Spleen (tissue), 11 donors: ENCODE measurements at regions not wholly inside any gene's neighbourhood (a gene's known extent, or its start where the extent isn't known, plus 50 kb on each side); places are given as distances from the start of the nearest gene placed in this dataset.

Source experiments
- DNase-seq: peaks from one replicate; pipeline ENCODE4 v3.0.0-alpha.2; 2020
- H3K27ac ChIP-seq, 8 donors: fragments of 200-600 bp; sonication (generic) in 7 of 8; 1 replicate in 4 of 8; 2 replicates in 4 of 8; pipeline versions ENCODE4 v1.5.0 to v1.8.0; 2016 to 2021; ENCODE audit warnings: inconsistent platforms in 4 of 8, mild to moderate bottlenecking in 4 of 8, moderate library complexity in 1 of 8
- H3K27me3 ChIP-seq, 7 donors: fragments of 200-600 bp; sonication (generic) in 6 of 7; replicated peaks in 1 of 7; 1 replicate in 4 of 7; 2 replicates in 3 of 7; pipeline versions ENCODE4 v1.5.0 to v1.8.0; 2016 to 2021; ENCODE audit warnings: inconsistent platforms in 3 of 7, mild to moderate bottlenecking in 1 of 7
- H3K36me3 ChIP-seq, 6 donors: fragments of 200-600 bp; sonication (generic) in 5 of 6; 1 replicate in 4 of 6; 2 replicates in 2 of 6; pipeline versions ENCODE4 v1.5.0 to v1.8.0; 2016 to 2021; ENCODE audit warnings: inconsistent platforms in 2 of 6
- H3K4me1 ChIP-seq, 6 donors: fragments of 200-600 bp; sonication (generic) in 5 of 6; 1 replicate in 3 of 6; 2 replicates in 3 of 6; pipeline versions ENCODE4 v1.5.0 to v1.8.0; 2016 to 2021; ENCODE audit warnings: inconsistent platforms in 3 of 6
- H3K4me3 ChIP-seq, 8 donors: fragments of 200-600 bp; sonication (generic) in 7 of 8; 1 replicate in 4 of 8; 2 replicates in 4 of 8; pipeline versions ENCODE4 v1.5.0 to v1.8.0; 2016 to 2021; ENCODE audit warnings: inconsistent platforms in 4 of 8, mild to moderate bottlenecking in 4 of 8, moderate library complexity in 2 of 8
- H3K9me3 ChIP-seq, 8 donors: fragments of 200-600 bp; sonication (generic) in 7 of 8; 1 replicate in 4 of 8; 2 replicates in 4 of 8; pipeline versions ENCODE4 v1.5.0 to v1.8.0; 2016 to 2021; ENCODE audit warnings: inconsistent platforms in 4 of 8
- CTCF ChIP-seq, 11 experiments: fragments of 200-600 bp in 7 of 11; fragments of 450-650 bp in 4 of 11; sonication (generic) in 4 of 11; IDR thresholded peaks in 8 of 11; conservative IDR thresholded peaks in 3 of 11; 1 replicate in 7 of 11; 2 replicates in 4 of 11; pipeline versions ENCODE4 v1.4.0 to v1.8.0; 2016 to 2021; ENCODE audit warnings: antibody characterized with exemption in 11 of 11, inconsistent platforms in 4 of 11, mild to moderate bottlenecking in 1 of 11
- POLR2A ChIP-seq, 3 donors: fragments of 450-650 bp; IDR thresholded peaks; one replicate each; pipeline ENCODE4 v1.5.1; 2017; ENCODE audit warnings: antibody characterized with exemption in 3 of 3, mild to moderate bottlenecking in 1 of 3
- POLR2AphosphoS5 ChIP-seq, 3 donors: sonication (generic); formaldehyde crosslinking; IDR thresholded peaks; one replicate each; pipeline ENCODE4 v1.5.1; 2017; ENCODE audit warnings: antibody characterized with exemption in 3 of 3
- WGBS, 5 donors: extraction: QIAGEN DNeasy Blood & Tissue Kit in 3 of 5; methylation state at CpG; one replicate each; pipeline versions ENCODE4 v1.1.5 to v1.1.7; 2013 to 2018; 5-methylcytosine and 5-hydroxymethylcytosine counted together
- intact Hi-C: fragments of 100-400 bp; cut with DNase I; formaldehyde crosslinking; loops from one replicate; pipeline ENCODE4 v1.15.0; 2023; ENCODE audit warnings: low total_unique reads
- donor health status: healthy with polysubstance abuse.
- donor health status: DM: no; HTN: no; CAD: no; lungs with moderate emphysema.
- donor health status: DM: no; HTN: no; CAD: no.
- donor health status: Bipolar disorder and iron deficiency.
- donor health status: healthy.
- donor health status: DM: no; HTN: no; CAD: no.
- donor health status: DM: yes; HTN: yes; CAD: no.

- DNase-seq: no peak
- H3K4me1 ChIP-seq: peaks cover 0 to 15% (median 0%) of the 10 kb centered on the region in 6 donors
- H3K36me3 ChIP-seq: no peaks in the 10 kb centered on the region
- H3K4me3 ChIP-seq: no peak overlapping the region
- 81 to 90% (median 85%) methylated on average over 18 of the region's 18 CpGs for WGBS, 5 donors
- intact Hi-C loops: no loop called here
- H3K27me3 ChIP-seq: peaks cover 0 to 22% (median 0%) of the 10 kb centered on the region in 7 donors
- TF ChIP-seq POLR2AphosphoS5 (IDR thresholded peaks at IDR 0.05) (no peak), POLR2A (IDR thresholded peaks at IDR 0.05) (no peak), CTCF (IDR thresholded peaks at IDR 0.05 in 8 of 11, conservative IDR thresholded peaks at IDR 0.05 in 3 of 11) (no peak)
- no peaks in the 10 kb centered on the region for H3K9me3 ChIP-seq
- H3K27ac ChIP-seq: no peak overlapping the region
Measured at GRCh38 chr2:234300932-234301823, 195.7 kb downstream of the ARL4C start.

- intact Hi-C loops: no loop called here
- no peak for DNase-seq
- Histone ChIP-seq H3K36me3 (no peaks in the 10 kb centered on the region), H3K27ac (no peak overlapping the region), H3K4me1 (peaks cover 0 to 20% (median under 1%) of the 10 kb centered on the region in 6 donors), H3K4me3 (no peak overlapping the region), H3K9me3 (no peaks in the 10 kb centered on the region), H3K27me3 (peaks cover 0 to 27% (median 0%) of the 10 kb centered on the region in 7 donors)
- TF ChIP-seq POLR2AphosphoS5 (IDR thresholded peaks at IDR 0.05) (no peak), CTCF (IDR thresholded peaks at IDR 0.05 in 8 of 11, conservative IDR thresholded peaks at IDR 0.05 in 3 of 11) (no peak), POLR2A (IDR thresholded peaks at IDR 0.05) (no peak)
- 72 to 81% (median 76%) methylated on average over 6 of the region's 6 CpGs for WGBS, 5 donors
Measured at GRCh38 chr2:234300391-234300925, 196.4 kb downstream of the ARL4C start.

GRCh38 chr2:234298918-234299317 is 198.0 kb downstream of the ARL4C start:
- Histone ChIP-seq H3K27me3 (peaks cover 0 to 27% (median 0%) of the 10 kb centered on the region in 7 donors), H3K36me3 (no peaks in the 10 kb centered on the region), H3K9me3 (peaks cover 0 to 1% (median 0%) of the 10 kb centered on the region in 8 donors), H3K27ac (no peak overlapping the region), H3K4me1 (peaks cover 0 to 33% (median 6%) of the 10 kb centered on the region in 6 donors), H3K4me3 (no peak overlapping the region)
- intact Hi-C loops: no loop called here
- DNase-seq: no peak
- WGBS, 5 donors: 75 to 83% (median 78%) methylated on average over 3 of the region's 3 CpGs
- no peak for TF ChIP-seq POLR2AphosphoS5 (IDR thresholded peaks at IDR 0.05)
- TF ChIP-seq CTCF (IDR thresholded peaks at IDR 0.05 in 8 of 11, conservative IDR thresholded peaks at IDR 0.05 in 3 of 11): no peak
- no peak for TF ChIP-seq POLR2A (IDR thresholded peaks at IDR 0.05)

GRCh38 chr2:234296991-234297390 is 199.9 kb downstream of the ARL4C start:
- Histone ChIP-seq H3K27me3 (peaks cover 0 to 23% (median 0%) of the 10 kb centered on the region in 7 donors), H3K36me3 (no peaks in the 10 kb centered on the region), H3K4me1 (peaks cover 9 to 52% (median 22%) of the 10 kb centered on the region in 6 donors), H3K9me3 (peaks cover 0 to 10% (median 0%) of the 10 kb centered on the region in 8 donors), H3K27ac (peak overlapping the region in 1 of 8 donors; percentile 26), H3K4me3 (no peak overlapping the region)
- no peak for DNase-seq
- 92 to 97% (median 94%) methylated on average over 1 of the region's 1 CpG for WGBS, 5 donors
- no peak for TF ChIP-seq CTCF (IDR thresholded peaks at IDR 0.05 in 8 of 11, conservative IDR thresholded peaks at IDR 0.05 in 3 of 11)
- no peak for TF ChIP-seq POLR2A (IDR thresholded peaks at IDR 0.05)
- TF ChIP-seq POLR2AphosphoS5 (IDR thresholded peaks at IDR 0.05): no peak
- intact Hi-C loops: no loop called here
